Stomach (tissue), 4 donors: ENCODE measurements at regions not wholly inside any gene's neighbourhood (a gene's known extent, or its start where the extent isn't known, plus 50 kb on each side); places are given as distances from the start of the nearest gene placed in this dataset.

Source experiments
- EP300 ChIP-seq: sonication (generic); formaldehyde crosslinking; IDR thresholded peaks from one replicate; pipeline ENCODE4 v1.6.1; 2017; ENCODE audit warnings: antibody characterized with exemption
- POLR2A ChIP-seq, 4 donors: fragments of 450-650 bp; IDR thresholded peaks; one replicate each; pipeline ENCODE4 v1.6.1; 2016; ENCODE audit warnings: antibody characterized with exemption in 4 of 4, control low read depth in 2 of 4, mild to moderate bottlenecking in 1 of 4, moderate library complexity in 1 of 4
- POLR2AphosphoS5 ChIP-seq, 3 donors: sonication (generic); formaldehyde crosslinking; IDR thresholded peaks; one replicate each; pipeline ENCODE4 v1.6.1; 2016; ENCODE audit warnings: antibody characterized with exemption in 3 of 3
- TF ChIP-seq, protein P1 (sequence below), 7 experiments: fragments of 450-650 bp in 4 of 7; fragments of 200-600 bp in 3 of 7; sonication (generic) in 3 of 7; IDR thresholded peaks; one replicate each; pipeline ENCODE4 v1.5.1; 2016 to 2019; ENCODE audit warnings: antibody characterized with exemption in 7 of 7, control low read depth in 2 of 7, mild to moderate bottlenecking in 1 of 7

GRCh38 chr11:8823174-8823742, 87.7 kb upstream of the AKIP1 start:
- TF ChIP-seq, protein P1, sequence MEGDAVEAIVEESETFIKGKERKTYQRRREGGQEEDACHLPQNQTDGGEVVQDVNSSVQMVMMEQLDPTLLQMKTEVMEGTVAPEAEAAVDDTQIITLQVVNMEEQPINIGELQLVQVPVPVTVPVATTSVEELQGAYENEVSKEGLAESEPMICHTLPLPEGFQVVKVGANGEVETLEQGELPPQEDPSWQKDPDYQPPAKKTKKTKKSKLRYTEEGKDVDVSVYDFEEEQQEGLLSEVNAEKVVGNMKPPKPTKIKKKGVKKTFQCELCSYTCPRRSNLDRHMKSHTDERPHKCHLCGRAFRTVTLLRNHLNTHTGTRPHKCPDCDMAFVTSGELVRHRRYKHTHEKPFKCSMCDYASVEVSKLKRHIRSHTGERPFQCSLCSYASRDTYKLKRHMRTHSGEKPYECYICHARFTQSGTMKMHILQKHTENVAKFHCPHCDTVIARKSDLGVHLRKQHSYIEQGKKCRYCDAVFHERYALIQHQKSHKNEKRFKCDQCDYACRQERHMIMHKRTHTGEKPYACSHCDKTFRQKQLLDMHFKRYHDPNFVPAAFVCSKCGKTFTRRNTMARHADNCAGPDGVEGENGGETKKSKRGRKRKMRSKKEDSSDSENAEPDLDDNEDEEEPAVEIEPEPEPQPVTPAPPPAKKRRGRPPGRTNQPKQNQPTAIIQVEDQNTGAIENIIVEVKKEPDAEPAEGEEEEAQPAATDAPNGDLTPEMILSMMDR (IDR thresholded peaks at IDR 0.05) = no peak
- TF ChIP-seq POLR2A (IDR thresholded peaks at IDR 0.05) (no peak), EP300 (no peak), POLR2AphosphoS5 (IDR thresholded peaks at IDR 0.05) (no peak)
